Ovary (tissue), 3 donors: ENCODE measurements at regions not wholly inside any gene's neighbourhood (a gene's known extent, or its start where the extent isn't known, plus 50 kb on each side); places are given as distances from the start of the nearest gene placed in this dataset.

Experiments
- CTCF ChIP-seq, 3 donors: fragments of 450-650 bp in 2 of 3; fragments of 200-600 bp in 1 of 3; IDR thresholded peaks; one replicate each; pipeline versions ENCODE4 v1.5.1 to v1.8.0; 2016 to 2022; ENCODE audit warnings: antibody characterized with exemption in 3 of 3, mild to moderate bottlenecking in 1 of 3
- EP300 ChIP-seq: sonication (generic); formaldehyde crosslinking; IDR thresholded peaks from one replicate; pipeline ENCODE4 v1.6.1; 2017; ENCODE audit warnings: antibody characterized with exemption
- POLR2A ChIP-seq: fragments of 450-650 bp; IDR thresholded peaks from one replicate; pipeline ENCODE4 v1.6.1; 2017; ENCODE audit warnings: antibody characterized with exemption, mild to moderate bottlenecking, moderate library complexity
- donor health status: DM: no; HTN: no; CAD: no.

DNA sequence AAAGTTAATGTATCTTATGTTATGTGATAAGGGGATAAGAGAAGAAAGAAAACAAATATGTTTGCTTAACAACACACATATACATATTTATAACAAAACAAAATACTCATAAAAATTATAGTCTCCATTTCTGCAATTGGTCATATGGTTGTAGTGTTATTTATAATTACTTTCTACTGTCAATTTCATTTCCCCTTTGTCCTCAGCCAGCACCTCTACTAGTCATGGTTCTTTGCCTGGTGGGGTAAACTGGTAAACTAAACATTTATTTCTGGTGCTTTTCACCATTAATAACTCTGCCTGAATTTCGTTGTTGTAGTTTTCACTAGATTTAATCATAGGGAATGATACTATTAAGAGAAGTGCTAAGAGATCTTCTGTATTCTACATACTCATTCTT lies 88.0 kb upstream of the ALCAM start:
- TF ChIP-seq POLR2A (no peak), CTCF (IDR thresholded peaks at IDR 0.05) (no peak), EP300 (no peak)
